Spinal cord (tissue), 9 donors: ENCODE measurements at regions not wholly inside any gene's neighbourhood (a gene's known extent, or its start where the extent isn't known, plus 50 kb on each side); places are given as distances from the start of the nearest gene placed in this dataset.
"Not testable (repeated sequence)": the region's sequence is repeated elsewhere in the genome, so short reads cannot be mapped to it uniquely, and the experiment has no call there.

Source experiments
- DNase-seq, 6 donors: peaks; one replicate each; pipeline versions ENCODE4 v3.0.0 to v3.0.0-alpha.2; 2013 to 2015; ENCODE audit warnings: low spot score in 6 of 6, low read depth in 4 of 6
- H3K27ac ChIP-seq: one replicate; pipeline ENCODE4 v1.5.1; 2013; ENCODE audit warnings: low read depth, low read length, control low read depth
- H3K27me3 ChIP-seq: one replicate; pipeline ENCODE4 v1.6.1; 2013; ENCODE audit warnings: low read length; ENCODE audit not compliant: control insufficient read depth, insufficient read depth
- H3K36me3 ChIP-seq: one replicate; pipeline ENCODE4 v1.6.1; 2013; ENCODE audit warnings: low read length; ENCODE audit not compliant: control insufficient read depth, insufficient read depth
- H3K4me1 ChIP-seq: one replicate; pipeline ENCODE4 v1.6.1; 2013; ENCODE audit warnings: low read length; ENCODE audit not compliant: control insufficient read depth, insufficient read depth
- H3K4me3 ChIP-seq: one replicate; pipeline ENCODE4 v1.5.1; 2013; ENCODE audit warnings: low read depth, low read length, control low read depth
- H3K9me3 ChIP-seq: one replicate; pipeline ENCODE4 v1.6.1; 2013; ENCODE audit warnings: low read length; ENCODE audit not compliant: control insufficient read depth, insufficient read depth
- WGBS: methylation state at CpG from one replicate; pipeline ENCODE4 v1.1.5; 2013; ENCODE audit warnings: missing lambda C conversion rate; ENCODE audit not compliant: insufficient coverage; 5-methylcytosine and 5-hydroxymethylcytosine counted together
- donor health status: healthy.

DNA sequence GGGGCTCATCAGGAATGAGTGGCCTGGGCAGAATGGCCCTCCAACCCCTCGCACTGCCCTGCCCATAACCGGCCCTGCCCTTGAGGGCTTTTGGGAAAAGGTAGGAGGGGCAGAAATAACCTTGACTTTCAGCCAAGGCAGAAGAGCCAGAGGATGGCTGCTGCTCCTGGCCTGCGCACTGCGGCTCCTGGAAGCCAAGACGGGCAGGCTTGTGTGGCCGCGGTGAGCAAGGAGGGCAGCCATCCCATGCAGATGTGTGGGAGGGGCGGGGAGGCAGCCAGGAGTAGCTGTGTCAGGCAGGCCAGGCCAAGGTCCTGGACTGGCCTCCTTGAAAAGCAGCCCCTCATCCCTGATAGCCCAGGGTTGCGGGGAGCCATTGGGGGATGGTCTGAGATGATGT is 57.6 kb upstream of the URI1 start:
- no peaks in the 10 kb centered on the region for H3K27me3 ChIP-seq
- no peaks in the 10 kb centered on the region for H3K9me3 ChIP-seq
- DNase-seq = no peak
- H3K27ac ChIP-seq = no peak overlapping the region
- H3K4me1 ChIP-seq = peaks cover 5% of the 10 kb centered on the region
- no peak overlapping the region for H3K4me3 ChIP-seq
- H3K36me3 ChIP-seq = no peaks in the 10 kb centered on the region
- 84% methylated on average over 9 of the region's 9 CpGs for WGBS

DNA sequence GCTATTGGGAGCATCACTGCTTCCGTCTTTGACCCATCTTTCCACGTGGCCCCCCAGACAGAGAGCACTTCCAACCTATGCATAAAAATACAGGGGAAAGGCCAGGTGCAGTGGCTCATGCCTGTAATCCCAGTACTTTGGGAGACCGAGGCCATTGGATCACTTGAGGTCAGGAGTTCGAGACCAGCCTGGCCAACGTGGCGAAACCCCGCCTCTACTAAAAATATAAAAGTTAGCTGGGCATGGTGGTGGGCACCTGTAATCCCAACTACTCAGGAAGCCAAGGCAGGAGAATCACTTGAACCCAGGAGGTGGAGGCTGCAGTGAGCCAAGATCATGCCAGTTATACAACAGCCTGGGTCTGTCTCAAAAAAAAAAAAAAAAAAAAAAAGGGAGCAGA is 55.9 kb upstream of the URI1 start:
- not testable (repeated sequence) for H3K4me1 ChIP-seq

DNA sequence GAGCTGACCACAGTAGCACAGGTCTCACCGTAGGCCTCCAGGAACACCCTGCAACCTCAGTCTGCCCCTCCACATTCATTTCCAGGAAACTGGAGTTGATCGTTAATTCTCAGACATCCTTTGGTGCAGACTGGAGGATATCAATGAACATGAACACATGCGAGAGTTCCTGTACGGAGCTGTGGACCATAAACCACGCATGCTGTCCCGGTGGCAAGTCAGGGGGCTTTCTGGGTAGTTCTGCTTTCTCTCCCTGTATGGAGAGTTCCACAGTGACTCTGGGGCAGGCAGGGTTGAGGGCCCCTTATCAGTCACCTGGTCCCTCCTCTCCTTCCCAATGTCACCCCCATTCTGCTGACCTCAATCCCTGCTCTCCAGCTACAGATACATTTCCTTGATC is 55.5 kb upstream of the URI1 start:
- H3K4me3 ChIP-seq = no peak overlapping the region
- DNase-seq = no peak
- no peaks in the 10 kb centered on the region for H3K36me3 ChIP-seq
- H3K27me3 ChIP-seq = no peaks in the 10 kb centered on the region
- WGBS = 86% methylated on average over 6 of the region's 6 CpGs
- peaks cover 5% of the 10 kb centered on the region for H3K4me1 ChIP-seq
- H3K9me3 ChIP-seq = no peaks in the 10 kb centered on the region
- no peak overlapping the region for H3K27ac ChIP-seq

More for the DNA sequence above, 55.9 kb upstream of the URI1 start:
- 90% methylated on average over 7 of the region's 7 CpGs for WGBS
- DNase-seq, H3K36me3 ChIP-seq, H3K27ac ChIP-seq, H3K4me3 ChIP-seq, H3K27me3 ChIP-seq, H3K9me3 ChIP-seq: not testable (repeated sequence)

DNA sequence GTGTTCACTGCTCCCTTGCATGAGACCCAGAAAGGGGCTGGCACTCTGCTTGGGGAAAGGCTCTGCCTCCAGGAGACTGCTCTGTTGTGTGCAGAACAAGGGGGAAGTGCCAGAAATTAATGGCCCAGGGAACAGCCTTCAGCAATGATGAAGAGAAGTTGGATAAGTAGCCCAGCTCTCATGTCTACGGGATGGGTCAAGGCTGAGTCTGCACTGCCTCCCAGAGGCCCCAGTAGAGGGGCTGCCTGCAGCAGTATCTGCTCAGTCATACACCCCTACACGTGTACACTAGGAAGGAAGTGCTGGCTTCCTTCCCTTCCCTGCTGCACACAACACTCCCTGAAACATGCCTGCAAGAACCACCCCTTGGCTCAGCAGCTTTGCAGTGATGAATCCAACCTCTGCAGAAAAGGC is 54.6 kb upstream of the URI1 start:
- H3K27me3 ChIP-seq = no peaks in the 10 kb centered on the region
- no peak overlapping the region for H3K27ac ChIP-seq
- H3K4me1 ChIP-seq = peaks cover 5% of the 10 kb centered on the region
- DNase-seq = peak in 1 of 6 donors; percentile 26
- H3K9me3 ChIP-seq = no peaks in the 10 kb centered on the region
- no peaks in the 10 kb centered on the region for H3K36me3 ChIP-seq
- WGBS = 38% methylated on average over 1 of the region's 2 CpGs
- no peak overlapping the region for H3K4me3 ChIP-seq

DNA sequence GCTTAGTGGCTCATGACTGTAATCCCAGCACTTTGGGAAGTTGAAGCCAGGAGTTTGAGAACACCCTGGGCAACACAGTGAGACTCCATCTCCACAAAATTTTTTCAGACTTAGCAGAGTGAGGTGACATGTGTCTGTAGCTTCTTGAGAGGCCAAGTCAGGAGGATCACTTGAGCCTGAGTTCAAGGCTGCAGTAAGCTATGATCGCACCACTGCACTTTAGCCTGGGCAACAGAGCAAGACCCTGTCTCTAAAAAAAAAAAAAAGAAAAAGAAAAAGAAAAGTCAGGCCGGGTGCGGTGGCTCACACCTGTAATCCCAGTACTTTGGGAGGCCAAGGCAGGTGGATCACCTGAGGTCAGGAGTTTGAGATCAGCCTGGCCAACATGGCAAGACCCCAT is 54.0 kb upstream of the URI1 start:
- H3K36me3 ChIP-seq, H3K9me3 ChIP-seq: not testable (repeated sequence)
- WGBS = 100% methylated on average over 1 of the region's 3 CpGs

DNA sequence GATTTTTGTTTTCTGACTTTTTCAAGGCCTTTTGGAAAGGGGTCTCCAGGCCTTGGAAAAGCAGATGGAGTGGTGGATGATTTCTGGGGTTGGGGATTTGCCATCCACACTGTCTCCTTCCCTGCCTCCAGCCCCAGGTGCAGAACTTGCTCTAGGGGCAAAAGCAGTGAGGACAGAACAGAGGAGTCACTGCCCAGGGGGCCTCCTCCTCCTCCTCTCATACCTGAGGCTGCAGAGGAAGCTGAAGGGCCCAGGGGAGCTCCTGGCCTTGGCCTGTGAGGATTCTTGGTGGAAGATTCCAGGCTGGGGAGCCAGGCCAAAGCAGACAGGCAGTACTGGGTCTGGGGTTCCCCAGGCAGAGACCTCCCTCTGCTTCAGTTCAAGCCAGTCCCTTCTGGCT is 52.3 kb upstream of the URI1 start:
- no peak for DNase-seq
- H3K36me3 ChIP-seq = no peaks in the 10 kb centered on the region

More for the DNA sequence above, 54.0 kb upstream of the URI1 start:
- not testable (repeated sequence) for H3K4me3 ChIP-seq, H3K4me1 ChIP-seq, H3K27ac ChIP-seq, DNase-seq, H3K27me3 ChIP-seq

DNA sequence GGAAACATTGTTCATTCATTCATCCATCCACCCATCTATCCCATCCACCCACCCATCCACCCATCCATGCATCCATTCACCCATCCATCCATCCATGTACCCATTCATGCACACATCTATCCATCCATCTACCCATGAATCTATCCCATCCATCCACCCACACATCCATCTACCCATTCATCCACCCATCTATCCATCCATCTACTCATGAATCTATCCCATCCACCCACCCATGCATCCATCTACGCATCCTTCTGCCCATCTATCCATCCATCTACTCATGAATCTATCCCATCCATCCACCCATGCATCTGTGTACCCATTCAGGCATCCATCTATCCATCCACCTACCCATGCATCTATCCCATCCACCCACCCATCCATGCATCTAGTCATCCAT is 51.6 kb upstream of the URI1 start:
- Histone ChIP-seq H3K36me3 (no peaks in the 10 kb centered on the region), H3K4me1 (peaks cover 5% of the 10 kb centered on the region), H3K4me3 (no peak overlapping the region), H3K9me3 (no peaks in the 10 kb centered on the region), H3K27me3 (no peaks in the 10 kb centered on the region), H3K27ac (no peak overlapping the region)
- 100% methylated on average over 1 of the region's 1 CpG for WGBS
- no peak for DNase-seq

More for the DNA sequence above, 52.3 kb upstream of the URI1 start:
- Histone ChIP-seq H3K4me3 (no peak overlapping the region), H3K27ac (no peak overlapping the region), H3K9me3 (no peaks in the 10 kb centered on the region), H3K27me3 (no peaks in the 10 kb centered on the region), H3K4me1 (peaks cover 5% of the 10 kb centered on the region)
